ENCODE measurements at regions not wholly inside any gene's neighbourhood (a gene's known extent, or its start where the extent isn't known, plus 50 kb on each side); places are given as distances from the start of the nearest gene placed in this dataset.
"Not testable (repeated sequence)": the region's sequence is repeated elsewhere in the genome, so short reads cannot be mapped to it uniquely, and the experiment has no call there.

- H3K27me3 ChIP-seq (ENCODE audit: control insufficient read depth in 1 of 2, insufficient read depth in 2 of 2, low read length in 1 of 2): no peaks in the 10 kb centered on the region
- H3K4me3 ChIP-seq (ENCODE audit: low read length in 2 of 2): no peak overlapping the region
- no peak overlapping the region for H3K27ac ChIP-seq (ENCODE audit: low read depth in 1 of 2, low read length in 2 of 2)
- DNase-seq: no peak
- H3K9me3 ChIP-seq (ENCODE audit: control insufficient read depth, low read length): no peaks in the 10 kb centered on the region
- H3K36me3 ChIP-seq (ENCODE audit: control insufficient read depth in 1 of 2, insufficient read depth in 2 of 2, low read length in 1 of 2): no peaks in the 10 kb centered on the region
- 77 to 80% methylated on average over 5 of the region's 5 CpGs for WGBS, 2 donors
- no peaks in the 10 kb centered on the region for H3K4me1 ChIP-seq (ENCODE audit: control insufficient read depth in 1 of 2, insufficient read depth in 2 of 2, low read length in 2 of 2)
- intact Hi-C loops (cut with DNase I): no loop called here
- ATAC-seq (ENCODE audit: low FRiP score): no peak
Measured at GRCh38 chr20:47850146-47850545, 64.9 kb upstream of the SULF2 start.

GRCh38 chr20:47849596-47849995, 64.3 kb upstream of the SULF2 start:
- DNase-seq (no peak), ATAC-seq (ENCODE audit: low FRiP score) (no peak)
- Histone ChIP-seq H3K27ac (ENCODE audit: low read depth in 1 of 2, low read length in 2 of 2) (no peak overlapping the region), H3K36me3 (ENCODE audit: control insufficient read depth in 1 of 2, insufficient read depth in 2 of 2, low read length in 1 of 2) (no peaks in the 10 kb centered on the region), H3K9me3 (ENCODE audit: control insufficient read depth, low read length) (no peaks in the 10 kb centered on the region), H3K27me3 (ENCODE audit: control insufficient read depth in 1 of 2, insufficient read depth in 2 of 2, low read length in 1 of 2) (no peaks in the 10 kb centered on the region), H3K4me1 (ENCODE audit: control insufficient read depth in 1 of 2, insufficient read depth in 2 of 2, low read length in 2 of 2) (no peaks in the 10 kb centered on the region), H3K4me3 (ENCODE audit: low read length in 2 of 2) (no peak overlapping the region)
- WGBS, 2 donors: 90% methylated on average over 2 of the region's 2 CpGs
- intact Hi-C loops (cut with DNase I): no loop called here

GRCh38 chr20:47849006-47849405, 63.7 kb upstream of the SULF2 start:
- no peaks in the 10 kb centered on the region for H3K9me3 ChIP-seq (ENCODE audit: control insufficient read depth, low read length)
- H3K4me1 ChIP-seq (ENCODE audit: control insufficient read depth in 1 of 2, insufficient read depth in 2 of 2, low read length in 2 of 2): no peaks in the 10 kb centered on the region
- no peak for ATAC-seq (ENCODE audit: low FRiP score)
- H3K36me3 ChIP-seq (ENCODE audit: control insufficient read depth in 1 of 2, insufficient read depth in 2 of 2, low read length in 1 of 2): no peaks in the 10 kb centered on the region
- intact Hi-C loops (cut with DNase I): no loop called here
- H3K4me3 ChIP-seq (ENCODE audit: low read length in 2 of 2): no peak overlapping the region
- no peak for DNase-seq
- H3K27ac ChIP-seq (ENCODE audit: low read depth in 1 of 2, low read length in 2 of 2): no peak overlapping the region
- WGBS, 2 donors: 91% methylated on average over 15 of the region's 15 CpGs
- no peaks in the 10 kb centered on the region for H3K27me3 ChIP-seq (ENCODE audit: control insufficient read depth in 1 of 2, insufficient read depth in 2 of 2, low read length in 1 of 2)

GRCh38 chr20:47848534-47848933, 63.3 kb upstream of the SULF2 start:
- H3K9me3 ChIP-seq (ENCODE audit: control insufficient read depth, low read length); H3K4me3 ChIP-seq (ENCODE audit: low read length in 2 of 2); intact Hi-C loops (cut with DNase I); ATAC-seq (ENCODE audit: low FRiP score); H3K27ac ChIP-seq (ENCODE audit: low read depth in 1 of 2, low read length in 2 of 2); H3K36me3 ChIP-seq (ENCODE audit: control insufficient read depth in 1 of 2, insufficient read depth in 2 of 2, low read length in 1 of 2); DNase-seq; H3K4me1 ChIP-seq (ENCODE audit: control insufficient read depth in 1 of 2, insufficient read depth in 2 of 2, low read length in 2 of 2); H3K27me3 ChIP-seq (ENCODE audit: control insufficient read depth in 1 of 2, insufficient read depth in 2 of 2, low read length in 1 of 2): not testable (repeated sequence)
- 65 to 71% methylated on average over 4 of the region's 4 CpGs for WGBS, 2 donors

- 86 to 93% methylated on average over 8 of the region's 8 CpGs for WGBS, 2 donors
Measured at GRCh38 chr20:47847884-47848485, 62.7 kb upstream of the SULF2 start.

GRCh38 chr20:47847220-47847619, 61.9 kb upstream of the SULF2 start:
- ATAC-seq (ENCODE audit: low FRiP score); DNase-seq; intact Hi-C loops (cut with DNase I); H3K27me3 ChIP-seq (ENCODE audit: control insufficient read depth in 1 of 2, insufficient read depth in 2 of 2, low read length in 1 of 2); H3K27ac ChIP-seq (ENCODE audit: low read depth in 1 of 2, low read length in 2 of 2); H3K4me3 ChIP-seq (ENCODE audit: low read length in 2 of 2); H3K4me1 ChIP-seq (ENCODE audit: control insufficient read depth in 1 of 2, insufficient read depth in 2 of 2, low read length in 2 of 2); H3K9me3 ChIP-seq (ENCODE audit: control insufficient read depth, low read length); H3K36me3 ChIP-seq (ENCODE audit: control insufficient read depth in 1 of 2, insufficient read depth in 2 of 2, low read length in 1 of 2): not testable (repeated sequence)
- WGBS, 2 donors: 65 to 67% methylated on average over 7 of the region's 7 CpGs

More at GRCh38 chr20:47847884-47848485, 62.7 kb upstream of the SULF2 start:
- no peak for DNase-seq
- intact Hi-C loops (cut with DNase I): no loop called here
- Histone ChIP-seq H3K4me3 (ENCODE audit: low read length in 2 of 2) (no peak overlapping the region), H3K9me3 (ENCODE audit: control insufficient read depth, low read length) (no peaks in the 10 kb centered on the region), H3K4me1 (ENCODE audit: control insufficient read depth in 1 of 2, insufficient read depth in 2 of 2, low read length in 2 of 2) (no peaks in the 10 kb centered on the region), H3K27me3 (ENCODE audit: control insufficient read depth in 1 of 2, insufficient read depth in 2 of 2, low read length in 1 of 2) (no peaks in the 10 kb centered on the region), H3K27ac (ENCODE audit: low read depth in 1 of 2, low read length in 2 of 2) (no peak overlapping the region), H3K36me3 (ENCODE audit: control insufficient read depth in 1 of 2, insufficient read depth in 2 of 2, low read length in 1 of 2) (no peaks in the 10 kb centered on the region)
- no peak for ATAC-seq (ENCODE audit: low FRiP score)

- H3K27me3 ChIP-seq (ENCODE audit: control insufficient read depth in 1 of 2, insufficient read depth in 2 of 2, low read length in 1 of 2); H3K4me3 ChIP-seq (ENCODE audit: low read length in 2 of 2); H3K36me3 ChIP-seq (ENCODE audit: control insufficient read depth in 1 of 2, insufficient read depth in 2 of 2, low read length in 1 of 2); intact Hi-C loops (cut with DNase I); ATAC-seq (ENCODE audit: low FRiP score); H3K9me3 ChIP-seq (ENCODE audit: control insufficient read depth, low read length); H3K4me1 ChIP-seq (ENCODE audit: control insufficient read depth in 1 of 2, insufficient read depth in 2 of 2, low read length in 2 of 2); H3K27ac ChIP-seq (ENCODE audit: low read depth in 1 of 2, low read length in 2 of 2); DNase-seq: not testable (repeated sequence)
- WGBS, 2 donors: 7 to 9% methylated on average over 10 of the region's 10 CpGs
Measured at GRCh38 chr20:47846651-47847050, 61.4 kb upstream of the SULF2 start.

GRCh38 chr20:47845382-47845977, 60.2 kb upstream of the SULF2 start:
- DNase-seq; H3K27ac ChIP-seq (ENCODE audit: low read depth in 1 of 2, low read length in 2 of 2); H3K4me3 ChIP-seq (ENCODE audit: low read length in 2 of 2); H3K4me1 ChIP-seq (ENCODE audit: control insufficient read depth in 1 of 2, insufficient read depth in 2 of 2, low read length in 2 of 2); intact Hi-C loops (cut with DNase I); H3K27me3 ChIP-seq (ENCODE audit: control insufficient read depth in 1 of 2, insufficient read depth in 2 of 2, low read length in 1 of 2); ATAC-seq (ENCODE audit: low FRiP score); H3K36me3 ChIP-seq (ENCODE audit: control insufficient read depth in 1 of 2, insufficient read depth in 2 of 2, low read length in 1 of 2); H3K9me3 ChIP-seq (ENCODE audit: control insufficient read depth, low read length): not testable (repeated sequence)
- 75 to 78% methylated on average over 9 to 10 of the region's 10 CpGs for WGBS, 2 donors

- intact Hi-C loops (cut with DNase I); H3K27me3 ChIP-seq (ENCODE audit: control insufficient read depth in 1 of 2, insufficient read depth in 2 of 2, low read length in 1 of 2); H3K9me3 ChIP-seq (ENCODE audit: control insufficient read depth, low read length); ATAC-seq (ENCODE audit: low FRiP score); H3K27ac ChIP-seq (ENCODE audit: low read depth in 1 of 2, low read length in 2 of 2); H3K36me3 ChIP-seq (ENCODE audit: control insufficient read depth in 1 of 2, insufficient read depth in 2 of 2, low read length in 1 of 2); H3K4me3 ChIP-seq (ENCODE audit: low read length in 2 of 2); DNase-seq; H3K4me1 ChIP-seq (ENCODE audit: control insufficient read depth in 1 of 2, insufficient read depth in 2 of 2, low read length in 2 of 2): not testable (repeated sequence)
- WGBS, 2 donors: 85 to 95% methylated on average over 1 of the region's 1 CpG
Measured at GRCh38 chr20:47844568-47844906, 59.3 kb upstream of the SULF2 start.

Data from aorta (tissue), 5 donors.